NOMO-1 treated with dmso at 0.1 percent for 144 hours (cell line): ENCODE measurements at regions not wholly inside any gene's neighbourhood (a gene's known extent, or its start where the extent isn't known, plus 50 kb on each side); places are given as distances from the start of the nearest gene placed in this dataset.
A peak's percentile ranks its signal among the peaks of the same experiment; 100 is the strongest.
"Not testable (repeated sequence)": the region's sequence is repeated elsewhere in the genome, so short reads cannot be mapped to it uniquely, and the experiment has no call there.

Experiments used
- DNase-seq: peaks from one replicate; lab custom pipeline; 2025; ENCODE audit not compliant: unreplicated experiment; lab: John Stamatoyannopoulos, UW

GRCh38 chr2:203585516-203585915, 50.4 kb upstream of the RAPH1 start:
- no peak for DNase-seq

- DNase-seq = no peak
Observed at GRCh38 chr2:203586206-203586605, 51.1 kb upstream of the RAPH1 start.

DNA sequence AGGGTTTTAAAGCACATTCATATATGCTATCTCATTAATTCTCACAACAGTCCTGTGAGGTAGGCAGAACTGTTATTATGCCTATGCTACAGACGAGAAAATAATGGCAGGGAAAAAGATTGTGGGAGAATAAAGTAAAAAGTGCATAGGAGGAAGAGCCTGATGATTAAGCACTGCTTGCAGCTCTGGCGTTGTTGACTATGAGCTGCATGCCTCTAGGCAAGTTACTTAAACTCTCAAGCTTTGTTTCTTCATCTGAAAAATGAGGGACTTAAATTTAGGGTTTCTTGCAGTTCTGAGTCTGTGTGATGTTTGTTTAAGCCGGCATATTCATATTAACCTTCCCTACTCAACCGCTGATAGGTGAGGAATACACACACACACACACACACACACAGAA, 51.6 kb upstream of the RAPH1 start:
- no peak for DNase-seq

GRCh38 chr2:203590496-203590895, 55.4 kb upstream of the RAPH1 start:
- no peak for DNase-seq

GRCh38 chr2:203591642-203592041, 56.5 kb upstream of the RAPH1 start:
- DNase-seq = peak; percentile 74

DNA sequence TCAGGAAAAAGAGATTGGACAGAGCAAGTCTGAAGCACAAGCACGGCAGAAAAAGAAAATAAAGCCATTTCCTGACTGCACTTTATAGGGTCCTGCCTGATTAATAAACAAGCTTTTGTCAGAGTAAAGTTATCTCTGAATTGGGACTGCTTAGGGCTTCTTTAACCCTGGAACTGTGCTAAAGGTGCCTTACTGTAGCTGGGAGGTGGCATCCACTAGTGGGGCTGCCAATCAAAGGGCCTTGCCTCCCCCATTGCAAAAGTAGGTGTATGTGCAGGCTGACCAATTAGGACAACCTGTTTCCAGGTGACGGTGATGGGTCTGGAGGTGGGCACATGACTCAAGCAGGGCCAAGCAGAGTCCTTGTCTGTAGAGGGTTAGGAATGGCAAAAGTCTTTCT, 57.4 kb upstream of the RAPH1 start:
- no peak for DNase-seq

DNA sequence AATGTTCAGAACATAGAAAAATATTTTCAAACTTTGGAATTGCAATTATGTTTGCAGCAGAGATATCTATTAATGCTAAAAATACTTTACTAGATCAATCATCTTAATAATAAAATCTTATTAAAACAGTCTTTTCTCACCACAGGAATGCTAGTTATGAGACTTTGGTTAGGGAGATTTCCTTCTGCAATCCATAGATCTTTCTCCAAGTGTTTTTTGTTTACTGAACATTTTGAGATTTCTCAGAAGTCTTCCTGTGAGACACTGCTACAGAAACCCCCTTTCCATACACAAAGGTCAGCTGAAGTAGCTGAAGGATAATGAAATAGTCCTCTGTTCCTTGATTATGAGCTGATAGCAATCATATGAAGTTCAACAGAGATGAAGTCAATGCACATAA, 59.4 kb upstream of the RAPH1 start:
- DNase-seq = no peak

DNA sequence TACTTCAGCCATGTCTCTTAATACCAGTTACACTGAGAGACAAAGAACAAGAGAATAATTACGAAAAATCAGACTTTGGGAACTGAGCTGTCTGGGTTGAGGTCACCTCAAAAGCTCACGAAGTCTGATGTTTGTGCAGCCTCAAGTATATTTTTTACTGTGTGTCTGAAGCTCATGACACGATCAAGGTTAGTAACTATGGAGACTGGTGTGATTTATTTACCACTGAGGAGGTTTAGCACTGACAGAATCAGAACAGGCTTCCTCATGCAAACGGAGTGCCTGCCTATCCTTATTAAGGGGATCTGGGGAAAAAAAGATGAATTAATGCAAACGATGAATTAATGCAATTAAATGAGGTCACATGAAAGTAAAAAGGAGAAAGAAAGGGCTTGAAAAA, 61.1 kb upstream of the RAPH1 start:
- no peak for DNase-seq

GRCh38 chr2:203599509-203599908, 64.4 kb upstream of the RAPH1 start:
- no peak for DNase-seq

DNA sequence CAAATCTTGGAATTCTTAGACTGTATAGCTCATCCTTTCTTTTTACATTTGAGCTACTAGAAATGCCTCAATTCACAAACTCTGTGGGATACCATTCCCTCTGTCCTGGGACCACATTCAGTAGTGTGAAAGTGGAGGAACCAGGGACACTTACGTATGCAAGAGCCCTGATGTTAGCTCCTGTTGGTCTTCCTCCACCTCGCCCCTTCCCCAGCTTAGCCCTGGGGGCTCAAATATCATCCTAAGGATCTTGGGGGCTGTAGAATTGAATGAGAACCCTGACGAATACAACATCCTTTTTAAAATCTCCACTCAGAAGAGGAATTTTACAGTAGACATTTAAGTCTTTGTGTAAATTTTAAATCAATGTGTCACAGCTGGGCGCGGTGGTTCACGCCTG, 65.2 kb upstream of the RAPH1 start:
- DNase-seq = no peak

DNA sequence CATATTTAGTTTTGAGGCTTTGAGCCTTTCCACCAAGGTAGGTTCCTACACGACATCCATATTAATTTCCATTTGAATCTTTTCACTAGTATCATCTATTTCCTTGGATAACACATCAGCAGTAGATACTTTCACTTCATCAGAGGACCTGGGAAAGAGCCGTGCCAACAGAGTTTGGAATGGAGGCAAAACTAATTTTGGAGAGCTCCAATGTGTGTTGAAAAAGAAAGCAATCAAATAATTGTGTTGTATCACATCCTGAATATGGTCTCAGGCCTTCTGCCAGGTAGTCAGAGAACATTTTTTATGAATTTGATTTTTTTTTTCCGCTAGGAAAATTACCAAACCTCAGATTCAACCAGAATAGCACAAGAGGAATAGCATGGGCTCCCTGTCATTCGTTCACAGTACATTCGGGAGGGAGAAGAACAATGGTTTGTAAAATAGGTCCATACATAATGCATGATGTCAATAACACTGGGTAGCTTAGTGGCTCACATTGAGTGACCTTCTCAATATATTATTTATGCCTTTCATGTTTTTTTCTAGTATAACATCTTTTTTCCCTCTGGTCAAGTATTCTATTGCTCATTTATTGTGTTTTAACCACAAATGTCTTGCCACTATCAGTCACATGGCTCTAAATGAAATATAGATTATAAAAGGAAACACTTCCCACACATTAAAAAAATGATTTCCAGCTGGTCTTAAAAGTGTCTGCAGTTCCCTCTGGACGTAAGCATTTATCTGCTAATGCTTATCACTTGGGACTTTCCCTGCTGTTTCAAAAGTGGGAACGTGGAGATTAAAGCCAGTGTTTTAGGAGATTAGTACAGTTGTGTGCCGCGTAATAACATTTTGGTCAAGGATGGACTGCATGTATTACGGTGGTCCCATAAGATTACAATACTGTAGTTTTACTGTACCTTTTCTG, 68.6 kb upstream of the RAPH1 start:
- no peak for DNase-seq

DNA sequence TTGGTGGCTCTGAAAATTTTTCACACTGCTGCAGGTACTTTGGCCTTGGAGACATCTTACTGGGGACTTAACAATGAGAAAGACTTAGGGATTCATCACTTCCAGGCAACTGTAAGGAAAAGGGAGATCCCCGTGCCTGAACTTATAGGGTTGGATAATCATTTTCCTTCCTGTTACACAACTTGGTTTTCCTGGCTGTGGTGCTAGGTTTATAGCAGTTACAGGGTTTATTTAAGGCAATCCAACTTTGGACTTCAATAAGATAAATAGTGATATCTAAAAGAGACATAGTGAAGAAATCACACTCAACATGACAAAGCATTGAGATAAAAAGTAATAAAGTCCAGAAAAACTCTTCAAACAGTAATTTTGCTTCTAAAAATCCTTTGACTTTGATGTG, 70.2 kb upstream of the RAPH1 start:
- DNase-seq = no peak

DNA sequence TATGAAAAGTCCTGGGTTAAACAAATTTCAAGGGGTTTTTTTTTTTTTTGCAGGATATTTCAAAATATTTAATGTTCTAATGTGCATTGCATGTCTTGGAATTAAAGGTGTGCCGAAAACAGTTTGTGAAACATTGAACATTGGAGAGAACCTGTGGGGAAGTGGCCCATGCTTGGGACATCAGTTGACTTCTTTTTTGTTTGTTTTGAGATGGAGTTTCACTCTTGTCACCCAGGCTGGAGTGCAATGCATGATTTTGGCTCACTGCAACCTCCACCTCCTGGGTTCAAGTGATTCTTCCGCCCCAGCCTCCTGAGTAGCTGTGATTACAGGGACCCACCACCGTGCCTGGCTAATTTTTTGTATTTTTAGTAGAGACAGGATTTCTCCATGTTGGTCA, 71.0 kb upstream of the RAPH1 start:
- no peak for DNase-seq

DNA sequence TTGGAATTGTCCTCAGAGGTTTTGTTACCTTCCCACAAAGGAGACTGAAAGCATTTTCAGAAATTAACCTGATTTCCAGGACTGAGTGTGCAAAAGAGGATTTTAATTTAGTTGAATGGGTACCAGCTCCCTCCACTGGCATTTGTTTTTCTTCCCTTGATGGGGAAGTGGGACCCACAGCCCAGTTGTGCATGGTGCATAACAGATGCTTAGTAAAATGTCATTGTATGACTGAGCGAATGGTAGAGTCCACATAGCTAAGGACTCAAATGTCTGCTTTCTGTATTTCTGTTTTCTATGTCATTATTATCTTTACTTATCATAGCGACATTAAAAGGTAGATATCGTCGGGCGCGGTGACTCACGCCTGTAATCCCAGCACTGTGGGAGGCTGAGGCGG, 75.5 kb upstream of the RAPH1 start:
- no peak for DNase-seq

DNA sequence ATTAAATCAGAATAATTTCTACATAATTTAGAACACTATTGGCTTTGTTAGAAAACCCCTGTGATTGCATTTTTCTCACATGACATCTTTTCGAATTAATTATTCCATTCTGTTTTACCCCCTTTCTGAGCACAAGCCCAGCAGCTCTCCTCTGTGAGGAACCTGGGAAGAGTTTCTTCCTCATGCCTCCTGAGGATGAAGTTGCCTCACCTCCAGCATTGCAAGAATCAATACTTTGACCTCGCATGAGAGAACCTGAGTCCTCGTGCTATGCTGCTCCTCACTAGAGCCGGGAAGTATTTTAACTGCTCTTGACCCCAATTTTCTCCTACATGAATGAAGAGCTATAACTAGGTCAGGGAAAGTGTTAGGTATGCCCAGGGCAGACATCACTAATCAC, 77.1 kb upstream of the RAPH1 start:
- DNase-seq = no peak

- DNase-seq = no peak
Observed at GRCh38 chr2:203619267-203619878, 84.3 kb upstream of the RAPH1 start.

GRCh38 chr2:203621981-203622515, 84.4 kb upstream of the CD28 start:
- DNase-seq = no peak

GRCh38 chr2:203623096-203623495, 83.3 kb upstream of the CD28 start:
- DNase-seq = no peak

DNA sequence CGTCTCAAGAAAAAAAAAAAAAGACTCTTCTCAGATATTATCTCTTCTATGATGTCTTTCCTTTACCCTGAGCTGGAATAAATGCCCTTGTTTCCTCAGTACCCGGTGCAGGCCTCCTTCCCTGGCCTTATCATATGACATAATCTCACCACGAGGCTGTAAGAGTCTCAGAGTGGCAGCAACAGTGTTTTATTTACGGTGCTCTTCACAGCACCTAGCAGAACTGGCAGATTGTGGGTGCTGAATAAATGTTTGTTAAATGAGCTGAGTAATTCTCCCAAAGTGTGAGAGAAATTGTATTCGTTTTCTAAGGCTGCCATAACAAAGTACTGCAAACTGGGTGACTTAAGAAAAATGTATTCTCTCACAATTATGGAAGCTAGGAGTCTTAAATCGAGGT, 82.8 kb upstream of the CD28 start:
- no peak for DNase-seq

DNA sequence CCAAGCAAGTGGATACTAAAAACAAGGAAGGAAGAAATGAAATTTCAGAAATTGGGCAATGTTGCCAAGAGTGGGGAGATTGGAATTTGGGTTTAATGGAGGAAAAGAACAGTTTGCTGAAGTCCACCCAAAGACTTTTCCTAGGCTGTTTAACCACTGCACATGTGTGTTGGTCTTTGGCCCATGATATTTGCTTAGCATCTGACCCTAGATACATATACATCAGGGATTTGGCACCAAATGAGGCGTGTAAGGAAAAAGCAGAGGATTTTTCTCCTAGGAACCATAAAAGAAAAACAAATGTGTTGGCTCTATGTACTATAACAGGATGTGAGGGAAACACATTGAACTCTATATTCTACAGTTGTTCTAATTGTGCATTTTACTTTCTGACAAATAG, 80.7 kb upstream of the CD28 start:
- no peak for DNase-seq

DNA sequence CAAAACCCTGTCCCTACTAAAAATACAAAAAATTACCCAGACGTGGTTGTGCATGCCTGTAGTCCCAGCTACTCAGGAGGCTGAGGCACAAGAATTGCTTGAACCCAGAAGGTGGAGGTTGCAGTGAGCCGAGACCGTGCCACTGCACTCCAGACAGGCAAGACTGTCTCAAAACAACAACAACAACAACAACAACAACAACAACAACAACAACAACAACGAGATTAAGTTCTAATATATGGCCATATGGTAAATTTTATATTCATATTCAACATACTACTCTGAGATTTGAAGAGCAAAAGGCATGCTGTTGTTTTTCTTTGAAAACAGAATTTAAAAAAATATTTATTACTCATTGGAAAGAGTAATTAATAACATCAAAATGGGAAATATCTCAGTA, 80.2 kb upstream of the CD28 start:
- not testable (repeated sequence) for DNase-seq

- no peak for DNase-seq
Observed at GRCh38 chr2:203626952-203627681, 79.3 kb upstream of the CD28 start.
